HG03175 (cell line): ENCODE measurements at regions not wholly inside any gene's neighbourhood (a gene's known extent, or its start where the extent isn't known, plus 50 kb on each side); places are given as distances from the start of the nearest gene placed in this dataset.

Source experiments
- ATAC-seq: cut with Tn5 transposase; IDR thresholded peaks from one replicate; pipeline ENCODE4 v1.9.1; 2021; ENCODE audit warnings: mild to moderate bottlenecking, moderate library complexity; ENCODE audit not compliant: unreplicated experiment

GRCh38 chr13:107866032-107866940 lies 349.1 kb downstream of the LIG4 start:
- no peak for ATAC-seq

GRCh38 chr13:107865643-107866031 lies 349.7 kb downstream of the LIG4 start:
- no peak for ATAC-seq

GRCh38 chr13:107865318-107865575 lies 350.1 kb downstream of the LIG4 start:
- no peak for ATAC-seq

GRCh38 chr13:107864543-107865317 lies 350.6 kb downstream of the LIG4 start:
- no peak for ATAC-seq

GRCh38 chr13:107860284-107860683 lies 355.1 kb downstream of the LIG4 start:
- no peak for ATAC-seq

GRCh38 chr13:107854880-107855279 lies 360.5 kb downstream of the LIG4 start:
- ATAC-seq, result no peak

- ATAC-seq, result no peak
Observed at GRCh38 chr13:107852072-107852471, 363.3 kb downstream of the LIG4 start.

- no peak for ATAC-seq
Observed at GRCh38 chr13:107851670-107852069, 363.7 kb downstream of the LIG4 start.

- ATAC-seq, result no peak
Observed at GRCh38 chr13:107847406-107847805, 367.9 kb downstream of the LIG4 start.

- ATAC-seq, result no peak
Observed at GRCh38 chr13:107846642-107847041, 368.7 kb downstream of the LIG4 start.

GRCh38 chr13:107845911-107846310 lies 369.4 kb downstream of the LIG4 start:
- no peak for ATAC-seq

GRCh38 chr13:107843681-107844080 lies 371.7 kb downstream of the LIG4 start:
- ATAC-seq, result no peak

- no peak for ATAC-seq
Observed at GRCh38 chr13:107843281-107843680, 372.1 kb downstream of the LIG4 start.

- no peak for ATAC-seq
Observed at GRCh38 chr13:107842562-107843180, 372.7 kb downstream of the LIG4 start.

GRCh38 chr13:107838588-107839161 lies 376.7 kb downstream of the LIG4 start:
- no peak for ATAC-seq

GRCh38 chr13:107836685-107837084 lies 378.7 kb downstream of the LIG4 start:
- ATAC-seq, result no peak

GRCh38 chr13:107835339-107836018 lies 379.9 kb downstream of the LIG4 start:
- peak; percentile 72 for ATAC-seq

- no peak for ATAC-seq
Observed at GRCh38 chr13:107834717-107835116, 380.6 kb downstream of the LIG4 start.

- no peak for ATAC-seq
Observed at GRCh38 chr13:107834281-107834680, 381.1 kb downstream of the LIG4 start.

GRCh38 chr13:107832500-107833100 lies 382.7 kb downstream of the LIG4 start:
- no peak for ATAC-seq
